DMS 273 (cell line): ENCODE measurements at regions not wholly inside any gene's neighbourhood (a gene's known extent, or its start where the extent isn't known, plus 50 kb on each side); places are given as distances from the start of the nearest gene placed in this dataset.
A peak's percentile ranks its signal among the peaks of the same experiment; 100 is the strongest.
"Not testable (repeated sequence)": the region's sequence is repeated elsewhere in the genome, so short reads cannot be mapped to it uniquely, and the experiment has no call there.

Experiments
- DNase-seq: peaks from one replicate; lab custom pipeline; 2025; ENCODE audit not compliant: unreplicated experiment; lab: John Stamatoyannopoulos, UW

DNA sequence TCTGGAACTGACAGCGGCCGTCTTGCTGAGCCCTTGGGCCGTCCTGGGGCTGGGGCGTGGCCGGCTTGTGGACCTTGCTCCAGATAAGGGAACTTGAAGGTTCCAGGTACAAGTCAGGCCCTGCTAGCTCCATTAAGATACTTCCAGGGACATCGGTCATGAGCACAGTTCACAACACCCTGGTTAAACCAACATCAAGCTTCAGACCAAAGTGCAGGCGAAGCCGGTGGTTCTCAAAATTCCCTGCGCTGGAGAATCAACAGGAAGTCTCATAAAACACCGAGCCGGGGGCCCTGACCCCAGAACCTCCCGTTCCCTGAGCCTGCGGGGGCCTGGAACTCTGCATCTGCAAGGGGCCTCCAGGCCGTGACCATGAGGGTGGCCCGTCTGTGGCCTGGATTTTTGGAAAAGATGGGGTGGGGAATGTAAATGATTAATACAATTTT lies 1043.8 kb downstream of the BRD1 start:
- no peak for DNase-seq

DNA sequence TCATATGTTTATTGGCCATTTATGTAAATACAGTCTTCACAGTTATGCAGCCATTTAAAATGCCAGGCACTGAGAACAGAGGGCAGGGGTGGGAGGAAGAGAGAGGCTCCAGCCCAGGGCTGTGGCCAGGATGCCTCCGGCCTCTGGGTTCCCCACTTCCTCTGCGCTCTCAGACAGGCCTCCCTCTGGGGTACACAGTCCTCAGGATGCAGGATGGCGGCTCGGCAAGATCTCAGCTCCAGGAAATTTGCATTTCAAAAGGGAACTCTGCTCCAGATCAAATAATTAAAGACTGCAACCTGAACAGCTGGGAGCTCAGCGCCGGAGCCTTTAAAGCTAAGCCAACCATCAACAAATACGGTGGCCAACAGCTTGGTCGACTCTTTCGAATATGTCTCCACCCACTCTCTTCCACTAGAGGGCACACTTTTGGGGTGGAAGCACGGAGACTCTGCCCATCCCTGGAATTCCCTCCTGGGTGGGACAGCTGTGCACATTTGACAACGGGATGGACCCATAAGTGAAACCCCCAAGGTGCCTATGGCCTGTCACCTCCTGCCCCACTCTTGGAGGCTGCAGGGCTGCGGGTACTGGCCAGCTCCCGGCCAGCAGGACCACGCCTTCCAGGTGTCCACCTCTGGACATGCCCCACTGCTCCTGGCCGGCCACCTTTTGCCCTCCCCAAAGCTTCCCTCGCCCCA lies 1044.7 kb downstream of the BRD1 start:
- peak; percentile 68 for DNase-seq

DNA sequence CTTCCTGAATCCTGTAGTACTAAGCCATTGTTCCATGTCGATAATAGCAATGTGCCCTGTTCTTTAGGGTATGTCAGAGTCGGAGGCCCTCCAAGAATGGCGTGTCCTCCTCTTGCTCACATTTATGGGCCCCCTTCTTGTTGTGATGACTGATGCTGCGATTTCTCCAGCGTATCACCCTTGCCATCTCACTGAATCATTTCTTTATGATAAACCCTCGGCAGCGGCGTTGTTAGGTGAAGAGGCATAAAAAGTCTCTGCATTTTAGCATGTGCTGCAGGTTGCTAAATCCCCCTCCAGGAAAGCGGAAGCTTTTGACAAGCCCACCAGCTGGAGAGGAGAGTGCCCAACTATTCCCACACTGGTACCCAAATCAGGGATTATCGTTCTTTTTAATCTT lies 1045.3 kb downstream of the BRD1 start:
- no peak for DNase-seq

DNA sequence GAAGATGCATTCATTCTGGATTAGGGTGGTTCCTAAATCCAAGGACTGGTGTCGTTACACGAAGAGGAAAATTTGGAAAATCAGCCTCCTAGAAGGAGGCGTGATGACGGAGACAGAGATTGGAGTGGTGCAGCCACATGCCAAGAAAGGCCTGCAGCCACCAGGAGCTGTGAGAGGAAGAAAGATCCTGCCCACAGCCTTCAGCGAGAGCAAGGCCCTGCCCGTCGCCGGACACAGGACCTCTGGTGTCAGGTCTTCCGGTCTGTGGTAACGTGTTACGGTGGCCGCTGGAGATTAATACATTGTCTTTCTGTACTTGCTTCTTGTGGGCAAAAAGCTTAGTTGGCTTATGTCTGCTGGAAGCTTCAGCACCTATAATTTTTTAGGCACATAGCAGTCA lies 1045.8 kb downstream of the BRD1 start:
- DNase-seq = no peak

DNA sequence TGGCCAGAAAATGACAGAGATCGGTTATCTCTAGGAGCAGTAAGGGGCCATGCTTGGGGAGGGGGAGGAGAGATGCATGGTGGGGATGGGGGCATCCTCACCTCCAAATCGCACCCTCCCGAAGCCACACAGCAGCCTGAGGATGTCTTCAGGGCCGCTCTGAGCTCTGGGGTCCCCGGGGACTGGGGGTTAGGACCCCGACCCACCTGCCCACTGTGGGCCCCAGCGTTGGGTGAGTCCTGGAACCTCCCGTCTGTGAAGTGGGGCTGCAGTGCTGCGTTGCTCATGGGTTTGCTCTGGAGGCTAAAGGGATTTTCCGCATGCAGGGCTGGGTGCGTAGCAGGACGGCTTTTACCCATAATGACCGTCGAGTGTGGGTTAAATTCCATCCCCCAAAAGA lies 1046.3 kb downstream of the BRD1 start:
- DNase-seq = no peak

DNA sequence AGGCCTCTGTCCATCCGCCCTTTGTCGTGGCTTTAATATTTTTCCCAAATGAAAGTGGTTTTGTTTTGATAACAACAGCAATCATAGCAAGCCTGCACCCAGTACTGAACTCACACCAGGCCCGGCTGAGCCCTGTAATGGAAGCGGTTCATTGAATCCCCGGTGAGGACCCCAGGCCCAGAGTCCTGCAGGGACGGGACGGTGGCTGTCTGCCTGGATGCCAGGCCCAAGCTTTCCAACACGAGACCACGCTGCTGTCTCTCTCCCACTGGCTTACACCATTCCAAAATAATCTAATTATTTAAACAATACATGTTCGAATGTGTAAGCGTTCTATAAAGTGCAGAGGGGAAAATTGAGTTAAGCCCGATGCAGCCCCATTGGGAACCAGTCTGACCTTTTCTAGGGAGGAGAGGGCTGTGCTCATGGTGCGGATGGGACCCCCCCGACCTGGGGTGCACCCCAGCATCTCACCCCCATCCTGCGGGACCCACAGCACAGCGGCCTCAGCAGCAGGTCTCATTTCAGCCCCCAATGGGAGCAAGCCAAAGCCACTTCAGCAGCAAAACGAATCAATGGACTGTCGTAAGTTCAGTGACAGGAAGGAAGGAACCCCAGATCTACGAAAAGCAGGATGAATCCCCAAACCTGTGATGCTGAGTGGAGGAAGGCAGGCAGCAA lies 1046.9 kb downstream of the BRD1 start:
- DNase-seq = no peak

DNA sequence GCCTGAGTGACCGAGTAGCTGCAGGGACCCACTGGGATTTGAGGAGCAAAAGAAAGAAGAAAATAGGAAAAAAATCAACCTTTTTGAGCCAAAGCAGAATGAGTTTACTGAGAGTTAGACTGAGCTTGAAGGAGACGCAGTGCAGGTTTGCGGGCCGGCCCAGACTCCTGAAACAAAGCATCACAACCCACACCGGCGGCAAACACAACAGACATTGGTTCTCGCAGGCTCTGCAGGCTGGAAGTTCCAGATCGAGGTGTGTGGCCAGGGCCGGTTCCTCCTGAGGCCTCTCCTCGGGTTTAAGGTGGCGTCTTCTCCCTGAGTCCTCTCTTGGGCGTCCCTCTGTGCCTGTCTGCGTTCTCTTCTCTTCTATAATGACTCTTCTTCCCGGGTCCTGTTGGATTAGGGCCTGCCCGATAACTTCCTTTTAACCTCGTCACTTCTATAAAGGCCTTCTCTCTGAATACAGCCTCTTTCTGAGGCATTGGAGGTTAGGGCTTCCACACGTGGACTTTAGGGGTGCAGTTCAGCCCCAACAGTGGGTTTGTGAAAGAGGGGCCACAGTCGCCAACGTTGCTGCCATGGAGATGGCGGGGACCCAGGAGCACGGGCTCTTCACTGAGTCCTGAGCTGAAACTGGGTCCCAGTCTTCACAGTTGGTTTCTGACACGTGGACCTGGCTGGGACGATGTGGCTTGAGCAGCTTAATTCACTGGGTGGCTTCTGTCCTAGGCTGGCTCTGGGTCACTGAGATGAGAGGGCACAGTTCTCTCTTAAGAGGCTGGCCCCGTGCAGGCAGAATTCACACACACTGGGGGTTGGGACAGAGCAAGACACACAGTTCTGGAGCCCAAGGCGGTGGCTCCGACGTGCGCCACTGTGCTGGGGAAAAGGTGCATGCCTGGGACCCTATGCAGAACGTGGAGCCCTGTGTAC lies 1047.7 kb downstream of the BRD1 start:
- no peak for DNase-seq

DNA sequence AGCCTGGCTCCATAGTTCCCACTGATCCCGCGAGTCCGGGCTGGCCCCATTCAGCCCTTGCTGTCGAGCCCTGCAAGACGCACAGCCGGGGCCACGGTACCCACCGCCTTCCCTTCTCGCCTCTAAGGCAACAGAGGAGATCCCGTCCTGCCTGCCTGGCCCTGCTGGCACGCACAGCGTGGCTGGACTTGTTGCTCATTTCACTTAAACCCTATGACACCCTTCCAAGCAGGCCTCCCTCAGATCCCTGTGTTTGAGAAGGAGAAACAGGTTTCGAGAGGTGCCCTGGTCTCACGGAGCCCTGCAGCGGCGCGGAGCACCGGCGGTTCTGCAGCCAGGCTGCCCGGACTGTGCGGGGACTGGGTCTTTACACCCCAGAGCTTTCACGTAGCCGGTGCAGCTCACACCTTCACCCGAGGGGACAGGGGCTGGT lies 1048.4 kb downstream of the BRD1 start:
- DNase-seq = no peak

DNA sequence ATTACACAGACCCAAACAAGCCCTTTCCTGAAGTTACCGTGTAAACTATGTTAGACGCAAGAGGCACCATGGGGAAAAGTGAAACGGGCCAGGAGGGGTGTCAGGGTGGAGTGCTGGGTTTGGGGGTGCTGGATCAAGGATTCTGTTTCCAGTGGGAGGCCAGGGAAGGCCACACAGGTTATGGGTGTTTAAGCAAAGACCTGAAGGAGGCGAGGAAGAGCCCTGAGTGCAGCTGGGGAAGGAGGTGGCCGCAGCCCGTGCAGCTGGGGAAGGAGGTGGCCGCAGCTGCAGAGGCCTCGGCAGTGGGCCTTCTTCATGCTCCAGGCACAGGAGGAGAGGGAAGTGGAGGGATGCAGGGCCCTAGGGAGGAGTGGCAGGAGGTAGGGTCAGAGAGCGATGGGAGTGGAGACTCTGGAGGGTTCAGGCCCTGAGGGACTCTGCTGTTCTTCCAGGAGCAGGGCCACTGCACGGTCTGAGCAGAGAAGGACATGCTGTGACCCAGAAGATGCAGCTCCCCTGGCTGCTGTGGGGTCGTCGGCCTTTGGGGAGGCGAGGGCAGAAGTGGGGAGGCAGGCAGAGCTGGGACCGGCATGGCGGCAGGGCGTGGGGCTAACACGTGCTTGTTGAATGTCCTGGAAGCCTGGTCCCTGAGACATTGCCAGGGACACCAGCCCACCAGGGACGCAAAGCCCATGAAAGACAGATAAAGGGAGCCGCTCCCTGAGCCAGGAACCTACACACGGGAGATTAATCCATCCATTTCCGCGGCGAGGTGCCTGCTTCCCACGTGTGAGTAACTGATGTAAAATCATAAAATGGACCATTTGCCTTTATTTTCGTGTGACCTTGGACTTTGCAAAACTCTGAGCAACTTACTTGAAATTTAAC lies 1049.1 kb downstream of the BRD1 start:
- DNase-seq = no peak

DNA sequence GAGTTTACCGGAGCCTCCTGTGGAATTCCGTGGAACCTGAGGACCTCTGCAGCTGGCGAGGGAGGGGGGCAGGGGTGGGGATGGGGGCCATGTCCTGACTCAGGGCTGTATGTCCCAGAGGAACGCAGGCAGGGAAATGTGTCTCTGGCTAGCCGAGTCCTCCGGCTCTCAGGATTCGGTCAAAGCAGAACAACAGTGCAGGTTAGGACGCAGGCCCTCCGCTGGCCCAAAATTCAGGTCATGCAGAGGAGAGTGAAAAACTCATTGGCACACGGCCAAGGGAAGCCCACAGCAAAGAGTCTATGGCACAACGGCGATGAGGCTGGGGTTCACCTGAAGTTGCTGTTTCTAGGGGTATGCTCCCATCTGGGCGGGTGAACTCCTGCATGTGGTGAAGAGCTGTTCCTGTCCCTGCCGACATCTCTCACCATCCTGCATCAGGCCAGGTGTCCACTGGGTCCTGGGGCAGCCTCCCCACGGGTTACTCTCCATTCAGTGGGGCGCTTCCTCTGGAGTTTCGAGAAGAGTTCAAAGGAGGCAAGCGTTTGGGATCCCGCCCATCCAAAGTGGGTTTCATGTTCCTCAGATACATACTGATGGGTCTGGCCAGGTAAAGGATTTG lies 1055.3 kb downstream of the BRD1 start:
- DNase-seq = no peak

DNA sequence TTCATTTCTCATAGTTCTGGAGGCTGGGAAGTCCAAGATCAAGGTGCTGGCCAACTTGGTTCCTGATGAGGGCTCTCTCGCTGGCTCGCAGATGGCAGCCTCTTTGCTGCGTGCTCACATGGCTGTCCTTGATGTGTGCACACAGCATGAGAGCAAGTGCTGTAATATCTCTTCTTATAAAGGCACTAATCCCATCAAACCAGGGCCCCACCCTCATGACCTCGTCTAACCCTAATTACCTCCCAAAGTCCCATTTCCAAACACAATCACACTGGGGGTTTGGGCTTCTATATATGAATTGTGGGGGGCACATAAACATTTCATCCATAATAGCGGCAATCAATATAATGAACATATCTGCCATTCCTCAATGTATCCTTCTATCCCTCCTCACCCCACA lies 1062.1 kb downstream of the BRD1 start:
- DNase-seq = no peak

DNA sequence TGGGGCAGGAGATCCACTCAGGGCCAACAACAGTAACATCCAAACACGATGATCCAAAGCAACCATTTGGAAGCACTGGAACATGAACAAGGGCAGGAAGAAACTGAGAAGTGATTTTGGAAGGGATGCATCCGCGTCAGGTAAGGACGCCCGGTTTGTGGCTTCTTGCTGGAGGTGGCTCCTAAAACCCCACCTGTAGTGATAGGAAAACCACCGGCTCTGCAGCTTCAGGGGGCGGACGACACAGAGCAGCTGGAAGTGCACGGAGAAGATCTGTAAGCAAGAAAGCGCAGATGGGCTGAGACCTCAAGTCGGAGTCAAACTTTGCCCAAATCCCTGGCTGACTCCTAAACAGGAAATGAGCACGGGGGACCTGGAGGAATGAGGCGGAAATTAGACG lies 1066.1 kb downstream of the BRD1 start:
- no peak for DNase-seq

DNA sequence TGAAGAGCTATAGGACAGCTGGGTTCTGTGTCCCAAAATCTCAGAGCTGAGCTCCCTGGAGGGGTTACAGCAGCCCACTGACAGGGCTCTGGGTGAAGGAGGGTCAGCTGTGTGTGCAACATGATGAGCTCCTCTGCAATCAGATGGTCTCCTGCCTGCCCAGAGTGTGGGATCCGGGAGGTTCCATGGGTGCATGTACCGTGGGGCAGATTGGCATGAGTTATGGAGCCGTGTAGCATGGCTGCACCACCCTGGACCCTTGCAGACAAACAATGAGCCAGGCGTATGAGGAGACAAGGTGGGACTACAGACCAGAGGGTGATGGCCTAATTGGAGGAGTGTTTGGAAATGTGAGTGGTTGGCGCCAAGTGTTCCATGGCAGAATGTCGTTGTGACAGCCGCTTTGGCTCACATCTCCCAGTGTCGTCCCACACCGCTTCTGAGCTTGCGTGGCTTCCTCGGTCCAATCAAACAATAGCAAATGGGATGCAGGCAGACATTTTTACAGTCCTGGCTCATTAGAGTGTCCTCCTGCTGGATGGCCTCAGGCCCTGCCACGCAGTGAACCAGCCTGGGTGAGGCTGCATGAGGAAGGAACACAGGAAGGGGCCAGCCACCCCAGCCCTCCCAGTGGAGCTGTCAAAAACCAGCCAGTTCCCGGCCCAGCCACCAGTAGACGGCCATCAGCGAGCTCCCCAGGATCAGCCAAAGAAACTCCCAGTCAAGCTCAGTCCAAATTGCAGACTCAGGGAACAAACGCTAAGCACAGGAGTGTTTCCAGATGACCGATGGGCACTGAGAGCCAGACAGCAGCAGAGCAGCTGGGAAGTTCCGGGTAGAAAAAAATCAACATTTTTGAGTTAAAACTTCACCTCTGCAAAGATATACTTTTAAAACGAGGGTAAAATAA lies 1066.9 kb downstream of the BRD1 start:
- no peak for DNase-seq

DNA sequence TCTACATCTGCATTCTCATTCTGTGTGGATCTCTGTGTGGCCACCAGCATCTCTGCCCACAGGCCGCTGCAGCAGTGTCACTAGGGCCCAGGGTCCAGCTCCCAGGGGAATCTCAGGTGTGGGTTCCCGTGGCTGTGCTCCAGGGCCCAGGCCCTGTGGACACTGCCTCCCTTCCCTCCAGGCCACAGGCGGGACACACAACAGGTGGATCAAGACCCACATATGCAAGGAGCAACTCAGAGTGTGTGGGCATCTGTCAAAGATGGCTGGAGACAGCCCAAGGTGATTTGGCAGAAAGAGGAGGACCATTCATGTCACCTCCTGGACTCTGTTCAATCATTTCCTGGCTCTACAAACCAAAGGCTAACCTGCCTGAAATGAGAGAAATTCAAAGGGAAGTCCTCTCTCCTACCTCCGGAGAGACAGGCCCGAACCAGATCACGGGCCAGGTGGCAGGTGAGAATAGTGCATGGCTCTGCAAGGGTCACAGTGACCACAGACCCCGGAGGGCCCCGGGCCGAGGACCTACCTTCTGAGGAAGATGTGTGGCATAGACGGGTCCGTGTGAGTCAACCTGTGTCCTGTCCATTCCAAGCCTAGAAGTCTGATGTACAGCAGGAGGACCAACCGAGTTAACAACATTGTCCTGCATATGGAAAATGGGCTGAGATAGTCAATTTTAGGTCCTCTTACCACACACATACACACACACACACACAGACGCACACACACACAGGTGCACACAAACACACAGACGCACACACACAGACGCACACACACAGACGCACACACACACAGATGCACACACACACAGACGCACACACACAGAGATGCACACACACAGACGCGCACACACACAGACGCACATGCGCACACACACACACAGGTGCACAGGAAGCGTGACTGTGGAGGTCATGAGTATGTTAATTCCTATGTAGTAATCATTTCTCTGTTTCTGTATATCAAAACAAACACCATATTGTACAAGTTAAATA lies 1068.5 kb downstream of the BRD1 start:
- no peak for DNase-seq

DNA sequence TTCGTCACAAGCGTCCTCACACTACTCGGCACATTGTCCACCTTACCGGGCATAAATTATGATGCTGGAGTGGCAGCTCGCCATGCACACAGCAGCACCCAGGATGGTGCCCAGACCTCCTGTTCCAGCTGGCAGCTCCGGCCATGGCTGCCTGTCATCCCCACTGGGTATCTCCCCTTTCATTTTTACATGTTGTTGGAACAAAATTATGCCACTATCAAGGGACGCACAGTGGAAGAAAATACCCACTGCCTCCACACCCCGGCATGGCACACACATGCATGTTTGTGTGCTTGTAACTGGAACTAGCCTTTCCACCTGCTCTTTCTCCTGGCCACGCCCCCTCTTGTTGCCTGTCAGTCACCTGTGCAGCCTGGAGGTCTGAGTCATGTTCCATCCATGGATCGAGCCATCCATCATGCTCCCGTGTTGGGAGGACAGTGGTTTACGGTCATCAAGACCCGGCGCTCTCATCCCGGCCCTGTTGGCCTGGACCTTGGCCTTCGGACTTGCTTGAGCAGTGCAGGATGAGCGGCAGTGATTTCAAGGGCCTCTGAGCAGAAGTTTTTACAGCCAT lies 1069.6 kb downstream of the BRD1 start:
- no peak for DNase-seq

DNA sequence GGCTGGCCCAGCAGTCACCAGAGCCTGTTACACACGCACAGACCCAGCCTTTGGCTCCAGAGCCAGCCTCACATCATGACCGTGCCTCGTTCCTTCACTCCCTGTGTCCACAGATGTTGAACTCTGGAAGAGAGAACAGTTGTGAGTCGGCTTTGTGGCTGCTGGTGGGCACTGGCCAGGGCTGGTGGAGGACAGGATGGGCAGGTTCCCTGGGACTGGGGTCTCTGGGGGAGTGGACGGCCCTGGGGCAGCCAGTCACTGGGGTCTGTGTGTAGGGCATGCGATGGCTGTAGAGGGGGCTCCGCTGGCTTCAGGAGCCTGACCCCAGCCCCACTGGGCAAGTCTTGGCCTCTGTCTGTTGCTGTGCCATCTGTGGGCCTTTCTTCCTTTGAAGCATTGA lies 1070.1 kb downstream of the BRD1 start:
- DNase-seq = no peak

DNA sequence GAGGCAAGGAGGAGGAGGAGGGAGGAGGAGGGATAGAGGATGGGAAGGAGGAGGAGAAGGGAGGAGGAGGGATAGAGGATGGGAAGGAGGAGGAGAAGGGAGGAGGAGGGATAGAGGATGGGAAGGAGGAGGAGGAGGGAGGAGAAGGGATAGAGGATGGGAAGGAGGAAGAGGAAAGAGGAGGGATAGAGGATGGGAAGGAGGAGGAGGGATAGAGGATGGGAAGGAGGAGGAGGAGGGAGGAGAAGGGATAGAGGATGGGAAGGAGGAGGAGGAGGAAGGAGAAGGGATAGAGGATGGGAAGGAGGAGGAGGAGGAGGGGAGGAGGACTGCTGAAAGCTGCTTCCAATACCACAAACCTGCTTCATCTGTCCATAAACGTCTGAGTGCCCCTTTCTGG lies 1070.5 kb downstream of the BRD1 start:
- DNase-seq = not testable (repeated sequence)
